HAP-1 (cell line): ENCODE measurements at regions not wholly inside any gene's neighbourhood (a gene's known extent, or its start where the extent isn't known, plus 50 kb on each side); places are given as distances from the start of the nearest gene placed in this dataset.

Experiments used
- DNase-seq, 2 experiments: peaks; one replicate each; pipeline ENCODE4 v3.0.0-alpha.2; 2016 to 2020; ENCODE audit warnings: low spot score in 2 of 2
- H3K27me3 ChIP-seq: fragments of 250-450 bp; sonication (Bioruptor Pico); 2 replicates; pipeline ENCODE4 v1.5.1; 2020; ENCODE audit warnings: low read depth, mild to moderate bottlenecking, moderate library complexity
- H3K36me3 ChIP-seq: fragments of 250-450 bp; sonication (Bioruptor Pico); replicated peaks from 2 replicates; pipeline ENCODE4 v1.5.1; 2020; ENCODE audit warnings: mild to moderate bottlenecking
- H3K4me1 ChIP-seq: fragments of 250-450 bp; sonication (Bioruptor Pico); 2 replicates; pipeline ENCODE4 v1.5.1; 2020; ENCODE audit warnings: mild to moderate bottlenecking
- H3K4me3 ChIP-seq: fragments of 250-450 bp; sonication (Bioruptor Pico); 2 replicates; pipeline ENCODE4 v1.5.1; 2020; ENCODE audit warnings: mild to moderate bottlenecking, moderate library complexity
- H3K9me3 ChIP-seq: fragments of 250-450 bp; sonication (Bioruptor Pico); 2 replicates; pipeline ENCODE4 v1.5.1; 2020; ENCODE audit warnings: mild to moderate bottlenecking, moderate library complexity
- in situ Hi-C: fragments of 300-500 bp; cut with MboI; formaldehyde crosslinking; loops from 3 replicates; pipeline ENCODE4 v1.14.3; 2020; ENCODE audit warnings: low sequenced_read_pairs, inconsistent platforms, mixed read lengths

DNA sequence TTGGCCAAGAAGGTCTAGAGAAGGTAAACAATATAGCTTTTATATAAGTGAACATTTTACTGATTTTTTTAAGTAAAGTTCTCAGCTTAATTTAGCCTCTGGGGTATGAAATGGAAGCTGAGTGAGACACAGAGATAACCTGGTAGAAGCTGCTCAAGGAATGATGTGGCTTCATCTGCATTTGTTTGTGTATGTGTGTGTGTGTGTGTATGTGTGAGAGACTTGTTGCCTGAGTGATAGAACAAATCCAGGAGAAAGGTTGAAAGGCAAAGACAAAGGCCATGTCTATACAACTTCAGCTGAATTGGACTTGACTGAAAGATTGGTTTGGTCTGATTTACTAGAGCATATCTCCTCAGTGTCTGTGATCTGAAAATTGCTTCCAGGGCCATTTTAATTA lies 63.6 kb downstream of the PCDH7 start:
- Histone ChIP-seq H3K4me1 (no peaks in the 10 kb centered on the region), H3K27me3 (no peaks in the 10 kb centered on the region), H3K9me3 (no peaks in the 10 kb centered on the region), H3K36me3 (no peaks in the 10 kb centered on the region), H3K4me3 (no peak overlapping the region)
- DNase-seq, result no peak
- in situ Hi-C loops, result no loop called here

DNA sequence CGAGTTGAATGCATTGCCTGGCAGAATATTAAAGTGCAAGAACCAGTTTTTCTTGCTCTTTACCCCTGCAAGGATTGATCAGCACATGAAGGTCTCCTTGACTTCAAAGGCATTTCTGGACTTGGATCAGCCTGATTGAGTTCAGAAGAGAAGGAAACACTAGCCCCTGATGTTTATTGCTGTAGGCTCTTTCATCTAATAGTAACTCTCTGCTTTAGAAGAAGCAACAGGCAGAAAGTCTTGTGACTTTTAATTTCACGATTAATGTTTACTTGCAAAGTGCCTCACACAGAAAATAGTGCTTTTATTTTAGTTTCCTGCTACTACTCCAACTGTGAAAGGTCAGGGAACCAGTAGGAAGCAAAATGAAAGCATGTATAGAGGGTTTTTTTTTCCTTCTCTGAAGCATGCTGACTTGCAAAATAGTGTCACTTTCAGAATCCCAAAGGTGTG lies 69.1 kb downstream of the PCDH7 start:
- Histone ChIP-seq H3K36me3 (no peaks in the 10 kb centered on the region), H3K4me3 (no peak overlapping the region), H3K27me3 (no peaks in the 10 kb centered on the region), H3K4me1 (peaks cover 19% of the 10 kb centered on the region), H3K9me3 (no peaks in the 10 kb centered on the region)
- no peak for DNase-seq
- in situ Hi-C loops, result no loop called here

DNA sequence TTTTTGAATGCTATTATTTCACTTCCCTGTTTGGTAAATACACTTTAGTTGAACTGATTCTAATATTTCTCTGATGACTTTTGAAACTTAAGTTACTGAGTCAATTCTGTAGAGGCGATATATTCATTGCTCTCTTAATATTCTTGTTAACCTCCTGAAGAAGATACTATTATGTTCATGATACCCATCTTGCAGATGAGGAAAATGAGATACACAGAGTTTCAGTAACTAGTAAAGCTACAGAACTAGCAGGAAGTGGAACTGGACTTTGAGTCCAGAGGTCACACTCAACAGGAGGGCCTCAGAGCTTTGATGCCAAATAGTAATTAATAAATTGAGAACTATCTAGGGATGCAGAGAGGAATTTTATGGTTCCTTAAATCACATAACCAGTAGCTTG lies 70.0 kb downstream of the PCDH7 start:
- Histone ChIP-seq H3K4me1 (peaks cover 24% of the 10 kb centered on the region), H3K4me3 (no peak overlapping the region), H3K9me3 (no peaks in the 10 kb centered on the region), H3K27me3 (no peaks in the 10 kb centered on the region), H3K36me3 (no peaks in the 10 kb centered on the region)
- in situ Hi-C loops, result no loop called here
- no peak for DNase-seq

DNA sequence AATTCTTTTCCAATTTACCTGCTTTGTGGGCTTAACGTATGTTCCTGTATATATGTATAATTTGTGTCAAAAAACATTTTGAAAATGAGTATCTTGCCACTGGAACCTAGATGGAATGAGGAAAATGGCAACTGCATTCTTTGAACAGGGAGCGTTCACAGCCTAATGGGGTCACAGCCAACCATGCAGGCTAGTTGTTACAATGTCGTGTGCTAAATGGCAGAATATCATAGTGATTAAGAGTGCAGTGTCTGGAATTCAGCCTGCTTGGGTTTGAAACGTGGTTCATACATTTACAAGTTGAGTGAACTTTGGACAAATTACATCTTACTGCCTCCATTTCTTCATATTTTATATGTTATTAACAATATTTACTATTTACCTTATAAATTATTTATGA lies 70.8 kb downstream of the PCDH7 start:
- DNase-seq, result no peak
- Histone ChIP-seq H3K4me3 (no peak overlapping the region), H3K36me3 (no peaks in the 10 kb centered on the region), H3K4me1 (peaks cover 27% of the 10 kb centered on the region), H3K27me3 (no peaks in the 10 kb centered on the region), H3K9me3 (no peaks in the 10 kb centered on the region)
- in situ Hi-C loops, result no loop called here

DNA sequence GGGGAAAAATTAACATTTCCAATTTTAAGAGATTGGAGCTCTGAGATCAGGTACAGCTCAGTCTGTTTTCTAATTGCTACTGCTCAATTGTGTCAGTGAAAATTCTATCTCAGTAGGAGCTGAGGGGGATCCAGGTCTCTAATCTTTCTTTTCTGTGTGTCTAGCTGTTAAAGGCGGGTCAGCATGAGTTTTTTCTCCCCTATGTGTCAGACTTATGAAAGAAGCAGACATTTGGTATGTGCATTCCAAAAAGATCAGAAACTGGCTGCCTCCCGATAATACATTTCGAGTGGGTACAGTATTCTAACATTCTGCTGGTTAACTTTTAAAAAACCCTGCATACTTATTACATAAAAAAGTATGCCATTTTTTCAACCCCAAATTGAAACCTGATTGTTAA lies 72.4 kb downstream of the PCDH7 start:
- no peaks in the 10 kb centered on the region for H3K36me3 ChIP-seq
- no peak for DNase-seq
- in situ Hi-C loops, result no loop called here
- no peaks in the 10 kb centered on the region for H3K27me3 ChIP-seq
- H3K4me1 ChIP-seq, result peaks cover 30% of the 10 kb centered on the region
- H3K4me3 ChIP-seq, result no peak overlapping the region
- no peaks in the 10 kb centered on the region for H3K9me3 ChIP-seq

DNA sequence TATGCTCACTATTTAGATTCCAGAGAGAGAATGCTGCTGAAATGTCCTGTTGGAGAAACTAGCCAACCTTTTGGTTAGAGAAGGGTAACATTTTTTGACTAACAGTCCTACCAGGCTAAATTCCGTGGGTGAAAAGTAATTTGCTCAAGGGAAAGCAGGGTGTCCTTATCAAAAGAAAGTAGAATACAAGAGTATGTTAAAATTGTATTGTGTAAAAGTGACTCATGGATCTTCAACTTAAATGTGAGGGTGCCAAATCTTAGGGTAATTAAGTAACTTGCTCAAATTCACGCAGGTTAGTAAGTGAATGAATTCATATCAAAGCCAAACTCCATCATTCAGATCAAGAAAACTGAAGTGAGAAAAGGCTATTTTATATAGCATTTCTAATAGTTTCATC lies 81.7 kb downstream of the PCDH7 start:
- in situ Hi-C loops, result no loop called here
- no peaks in the 10 kb centered on the region for H3K27me3 ChIP-seq
- H3K9me3 ChIP-seq, result no peaks in the 10 kb centered on the region
- no peak for DNase-seq
- H3K4me1 ChIP-seq, result peaks cover 10% of the 10 kb centered on the region
- no peak overlapping the region for H3K4me3 ChIP-seq
- no peaks in the 10 kb centered on the region for H3K36me3 ChIP-seq

DNA sequence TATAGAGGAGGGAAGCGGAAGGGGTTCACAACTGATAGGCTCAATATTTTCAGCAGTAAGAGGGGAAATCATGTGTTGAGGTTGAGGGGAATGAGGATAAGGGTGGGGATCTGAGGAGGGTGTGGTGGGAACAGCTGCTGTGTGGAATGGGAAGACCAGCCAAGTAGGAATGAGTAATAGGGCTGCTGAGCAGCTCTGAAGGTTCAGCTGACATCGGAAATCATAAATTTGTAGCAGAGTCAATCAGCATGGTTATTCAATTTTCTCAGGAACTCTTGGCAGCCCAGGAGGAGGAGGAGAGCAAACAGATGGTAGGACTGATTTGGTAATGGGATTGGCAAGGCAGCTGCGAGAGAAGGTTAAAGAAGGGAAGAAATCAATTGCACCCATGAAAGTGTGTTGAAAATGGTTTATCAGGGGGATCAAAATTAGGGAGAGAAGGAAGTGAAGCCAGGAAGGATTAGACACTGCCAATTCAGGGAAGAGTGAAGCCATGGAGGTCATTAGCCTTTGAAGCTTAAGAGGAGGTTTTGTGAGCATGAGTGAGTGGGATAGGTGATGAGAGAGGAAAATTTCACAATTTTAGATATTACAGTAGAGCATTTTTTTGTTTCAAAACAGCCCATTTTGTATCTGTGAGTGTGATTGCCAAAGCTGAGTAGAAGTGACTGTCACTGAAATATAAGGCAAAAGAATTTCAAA lies 82.6 kb downstream of the PCDH7 start:
- in situ Hi-C loops, result no loop called here
- Histone ChIP-seq H3K4me1 (peaks cover 10% of the 10 kb centered on the region), H3K27me3 (no peaks in the 10 kb centered on the region), H3K4me3 (no peak overlapping the region), H3K9me3 (no peaks in the 10 kb centered on the region), H3K36me3 (no peaks in the 10 kb centered on the region)
- DNase-seq, result no peak

DNA sequence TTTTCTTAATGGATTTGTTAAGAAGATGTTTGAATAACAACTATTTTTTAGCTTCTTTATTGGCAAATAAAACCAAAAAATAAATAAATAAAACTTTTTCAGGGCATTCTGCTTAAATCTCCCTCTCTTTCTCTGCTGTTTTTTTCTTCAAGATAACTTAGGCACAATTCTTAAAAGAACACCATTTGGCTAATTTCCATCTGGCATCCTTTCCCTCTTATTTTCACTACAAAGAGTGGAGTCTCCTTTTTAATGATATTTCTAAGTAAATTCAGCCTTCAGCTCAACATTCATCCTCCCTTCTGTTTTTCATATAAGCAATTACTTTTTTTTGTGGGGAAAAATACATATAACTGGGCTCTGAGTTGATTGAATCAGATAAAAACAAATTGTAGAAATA lies 88.1 kb downstream of the PCDH7 start:
- no peak overlapping the region for H3K4me3 ChIP-seq
- no peaks in the 10 kb centered on the region for H3K9me3 ChIP-seq
- DNase-seq, result no peak
- H3K4me1 ChIP-seq, result no peaks in the 10 kb centered on the region
- no peaks in the 10 kb centered on the region for H3K27me3 ChIP-seq
- in situ Hi-C loops, result no loop called here
- H3K36me3 ChIP-seq, result no peaks in the 10 kb centered on the region

DNA sequence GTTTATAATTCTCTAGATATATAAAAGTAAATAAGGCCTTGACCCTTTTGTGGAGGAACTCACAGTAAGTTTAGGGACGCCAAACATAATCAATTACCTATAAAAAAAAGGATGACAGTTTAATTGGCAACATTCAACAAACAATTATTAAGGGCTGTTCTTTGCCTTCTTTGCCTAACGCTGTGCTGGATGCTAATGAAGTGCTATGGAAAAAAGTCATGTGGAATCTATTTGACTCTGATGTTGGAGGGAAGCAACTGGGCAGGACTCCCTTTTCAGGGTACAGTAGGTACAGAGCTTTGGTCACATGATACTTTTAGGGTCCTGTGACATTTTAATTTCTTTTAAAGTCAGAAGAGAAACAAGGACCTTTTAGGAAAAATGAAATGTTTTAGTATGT lies 91.1 kb downstream of the PCDH7 start:
- DNase-seq, result no peak
- in situ Hi-C loops, result no loop called here
- Histone ChIP-seq H3K27me3 (no peaks in the 10 kb centered on the region), H3K9me3 (no peaks in the 10 kb centered on the region), H3K4me3 (no peak overlapping the region), H3K36me3 (no peaks in the 10 kb centered on the region), H3K4me1 (no peaks in the 10 kb centered on the region)

DNA sequence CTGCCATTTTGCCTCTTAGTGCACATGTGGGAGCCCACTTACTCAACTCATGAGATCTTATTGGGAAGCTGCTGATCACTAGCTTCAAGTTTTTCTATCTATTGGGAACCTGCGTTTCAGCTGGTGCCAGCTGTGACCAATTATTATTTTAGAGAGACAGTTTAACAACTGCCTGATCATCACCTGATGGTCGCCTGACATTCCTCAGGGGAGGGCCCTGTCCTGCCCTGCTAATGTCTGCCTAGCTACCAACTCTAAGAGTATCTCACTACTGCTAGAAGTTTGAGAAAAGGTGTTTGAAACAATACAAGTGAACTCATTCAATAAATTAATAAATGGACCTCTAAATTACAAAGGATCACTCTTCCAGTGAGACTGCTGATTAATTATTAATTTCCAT lies 95.5 kb downstream of the PCDH7 start:
- no peaks in the 10 kb centered on the region for H3K27me3 ChIP-seq
- DNase-seq, result no peak
- in situ Hi-C loops, result no loop called here
- peaks cover 15% of the 10 kb centered on the region for H3K4me1 ChIP-seq
- no peak overlapping the region for H3K4me3 ChIP-seq
- no peaks in the 10 kb centered on the region for H3K36me3 ChIP-seq
- H3K9me3 ChIP-seq, result no peaks in the 10 kb centered on the region

DNA sequence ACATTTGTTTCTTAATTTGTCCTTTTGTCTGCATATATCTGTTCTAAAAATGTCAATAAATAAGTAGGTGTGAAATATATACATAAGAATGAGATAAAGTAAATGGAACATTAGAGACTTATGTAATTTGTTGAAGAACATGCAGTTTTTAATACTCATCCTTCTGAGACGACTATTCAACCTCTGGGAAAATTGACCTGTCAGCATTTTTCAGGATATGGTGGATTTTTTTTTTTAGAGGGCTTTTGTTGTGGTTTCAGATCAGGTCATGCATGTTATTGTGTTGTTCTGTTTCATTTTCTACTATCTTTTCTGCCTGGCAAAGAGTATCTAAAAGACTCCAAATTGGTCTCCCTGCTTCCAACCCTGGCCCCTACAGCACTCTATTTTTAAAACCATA lies 97.3 kb downstream of the PCDH7 start:
- H3K4me1 ChIP-seq, result peaks cover 20% of the 10 kb centered on the region
- no peak overlapping the region for H3K4me3 ChIP-seq
- H3K36me3 ChIP-seq, result no peaks in the 10 kb centered on the region
- H3K9me3 ChIP-seq, result no peaks in the 10 kb centered on the region
- in situ Hi-C loops, result no loop called here
- DNase-seq, result no peak
- H3K27me3 ChIP-seq, result no peaks in the 10 kb centered on the region

DNA sequence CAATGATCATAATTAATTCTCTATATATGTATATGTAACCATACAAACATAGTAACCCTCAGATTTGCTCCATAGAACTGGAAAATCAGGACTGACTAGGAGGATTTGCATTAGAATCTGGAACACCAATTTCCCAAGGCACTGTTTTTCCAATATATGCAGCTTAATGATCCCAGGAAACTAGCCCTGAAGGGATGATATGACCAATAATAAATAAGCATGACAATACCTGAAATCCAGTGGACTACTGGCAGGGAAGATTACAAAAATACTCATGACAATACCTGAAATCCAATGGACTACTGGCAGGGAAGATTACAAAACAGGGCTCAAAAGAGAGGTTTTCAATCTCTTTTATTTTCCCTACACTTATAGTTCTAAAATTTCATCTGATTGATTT lies 98.4 kb downstream of the PCDH7 start:
- H3K36me3 ChIP-seq, result no peaks in the 10 kb centered on the region
- H3K4me1 ChIP-seq, result peaks cover 20% of the 10 kb centered on the region
- H3K4me3 ChIP-seq, result no peak overlapping the region
- no peaks in the 10 kb centered on the region for H3K9me3 ChIP-seq
- H3K27me3 ChIP-seq, result no peaks in the 10 kb centered on the region
- DNase-seq, result peak in 1 of 2 experiments; percentile 90
- in situ Hi-C loops, result no loop called here

DNA sequence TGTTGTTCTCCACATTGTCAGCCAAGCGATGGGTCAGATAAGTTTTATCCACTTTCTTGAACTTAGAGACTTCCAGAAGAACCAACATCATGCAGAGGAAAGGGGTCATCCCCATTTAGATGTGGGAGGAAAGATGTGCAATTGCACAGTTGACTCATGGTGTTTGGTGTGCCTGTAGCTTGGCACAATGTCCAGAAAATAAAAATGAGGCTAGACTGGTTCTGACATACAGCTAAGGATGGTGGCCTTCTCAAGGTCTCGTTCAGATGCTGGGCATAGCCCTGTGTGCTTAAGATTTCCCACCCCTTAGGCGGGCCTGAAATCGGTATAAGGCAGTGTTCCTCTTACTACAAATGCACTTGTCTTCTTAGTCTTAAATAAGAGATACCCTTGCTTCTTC lies 101.1 kb downstream of the PCDH7 start:
- Histone ChIP-seq H3K4me3 (no peak overlapping the region), H3K9me3 (no peaks in the 10 kb centered on the region), H3K36me3 (no peaks in the 10 kb centered on the region), H3K4me1 (peaks cover 20% of the 10 kb centered on the region), H3K27me3 (no peaks in the 10 kb centered on the region)
- DNase-seq, result no peak
- in situ Hi-C loops, result no loop called here

DNA sequence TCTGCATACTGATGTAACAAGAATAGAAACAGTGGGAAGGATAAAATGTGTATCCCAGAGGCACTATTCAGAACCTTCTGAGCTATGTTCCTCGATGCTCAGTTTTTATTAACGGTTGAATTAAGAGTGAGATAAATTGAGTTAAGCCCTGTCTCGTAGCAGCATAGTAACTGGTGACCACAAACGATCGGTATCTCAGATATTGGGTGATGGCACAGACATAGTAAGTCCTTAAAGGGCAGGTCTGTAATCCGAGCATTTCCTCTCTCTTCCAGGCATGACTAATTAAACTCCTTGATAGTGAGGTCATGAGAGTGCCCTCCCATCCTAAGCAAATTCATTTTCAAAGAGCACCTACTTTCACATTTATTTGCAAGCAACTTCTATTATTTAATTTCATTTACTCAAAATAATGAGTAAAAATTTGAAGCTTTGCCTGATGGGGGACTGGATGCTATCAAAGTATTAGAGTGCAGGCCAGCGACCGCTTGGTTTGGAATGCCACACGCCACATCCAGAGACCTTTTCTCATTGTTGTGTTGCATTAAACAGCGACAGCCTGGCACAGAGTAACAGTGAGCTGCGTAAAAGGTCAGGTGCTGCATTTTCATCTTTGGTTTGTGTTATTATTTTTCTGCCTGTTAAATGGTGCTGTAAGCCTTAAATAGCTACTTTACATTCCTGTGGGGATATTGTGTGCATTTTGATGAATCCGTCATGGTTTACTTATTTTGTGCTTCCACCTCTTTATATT lies 101.9 kb downstream of the PCDH7 start:
- DNase-seq, result no peak
- in situ Hi-C loops, result no loop called here
- no peak overlapping the region for H3K4me3 ChIP-seq
- no peaks in the 10 kb centered on the region for H3K9me3 ChIP-seq
- no peaks in the 10 kb centered on the region for H3K27me3 ChIP-seq
- no peaks in the 10 kb centered on the region for H3K36me3 ChIP-seq
- H3K4me1 ChIP-seq, result peaks cover 20% of the 10 kb centered on the region
